BJ (cell line): ENCODE measurements at regions not wholly inside any gene's neighbourhood (a gene's known extent, or its start where the extent isn't known, plus 50 kb on each side); places are given as distances from the start of the nearest gene placed in this dataset.

Experiments
- CTCF ChIA-PET: fragments of 350-600 bp; formaldehyde crosslinking; extraction: SDS; loops from one replicate; lab custom pipeline; 2021; ENCODE audit warnings: antibody characterized with exemption, inconsistent platforms; lab: Yijun Ruan, JAX
- POLR2A ChIA-PET: fragments of 300-600 bp; sonication (Branson Sonifier 250); formaldehyde crosslinking; extraction: SDS; loops from one replicate; lab custom pipeline; 2021; ENCODE audit warnings: antibody characterized with exemption; lab: Charles Lee
- DNase-seq: peaks from one replicate; pipeline ENCODE4 v3.0.0-alpha.2; 2011; ENCODE audit warnings: low read depth
- H3K27me3 ChIP-seq: 2 replicates; pipeline ENCODE4 v1.6.0; 2011; ENCODE audit warnings: low read length; ENCODE audit not compliant: control insufficient read depth, insufficient read depth
- H3K36me3 ChIP-seq: 2 replicates; pipeline ENCODE4 v1.5.1; 2011; ENCODE audit warnings: low read length; ENCODE audit not compliant: control insufficient read depth, insufficient read depth
- H3K4me3 ChIP-seq: 2 replicates; pipeline ENCODE4 v1.5.1; 2011; ENCODE audit warnings: low read depth, mild to moderate bottlenecking, control low read depth, low read length
- CTCF ChIP-seq: IDR thresholded peaks from 2 replicates; pipeline ENCODE4 v1.5.1; 2011; ENCODE audit warnings: low read depth, mild to moderate bottlenecking, control low read depth, inconsistent platforms, low read length, moderate library complexity; ENCODE audit not compliant: insufficient read depth

GRCh38 chr6:27095914-27096313 is 151.6 kb upstream of the PRSS16 start:
- ChIA-PET CTCF (no interaction called here), POLR2A (no interaction called here)
- DNase-seq = no peak
- Histone ChIP-seq H3K4me3 (no peak overlapping the region), H3K36me3 (no peaks in the 10 kb centered on the region), H3K27me3 (no peaks in the 10 kb centered on the region)
- no peak for TF ChIP-seq CTCF

- Histone ChIP-seq H3K27me3 (no peaks in the 10 kb centered on the region), H3K4me3 (peak overlapping the region; percentile 56), H3K36me3 (no peaks in the 10 kb centered on the region)
- POLR2A ChIA-PET = interaction anchor here (0.6 kb wide), 1 partner anchor 30 kb away, joined by 3 read pairs; no protein-coding TSS in a partner anchor
- no peak for DNase-seq
- TF ChIP-seq CTCF = no peak
- CTCF ChIA-PET = no interaction called here
Observed at GRCh38 chr6:27096834-27097511, 150.5 kb upstream of the PRSS16 start.

GRCh38 chr6:27098956-27099355 is 148.5 kb upstream of the PRSS16 start:
- ChIA-PET POLR2A (no interaction called here), CTCF (interaction anchor here (0.8 kb wide), 1 partner anchor 20 kb away, joined by 3 read pairs; no protein-coding TSS in a partner anchor)
- H3K4me3 ChIP-seq = no peak overlapping the region
- no peaks in the 10 kb centered on the region for H3K27me3 ChIP-seq
- H3K36me3 ChIP-seq = no peaks in the 10 kb centered on the region
- no peak for DNase-seq
- no peak for TF ChIP-seq CTCF

- TF ChIP-seq CTCF = no peak
- ChIA-PET POLR2A (no interaction called here), CTCF (no interaction called here)
- Histone ChIP-seq H3K36me3 (no peaks in the 10 kb centered on the region), H3K4me3 (no peak overlapping the region), H3K27me3 (no peaks in the 10 kb centered on the region)
- no peak for DNase-seq
Observed at GRCh38 chr6:27100921-27101320, 146.6 kb upstream of the PRSS16 start.

GRCh38 chr6:27101824-27102223 is 145.7 kb upstream of the PRSS16 start:
- CTCF ChIA-PET = interaction anchor here (0.5 to 0.7 kb wide), 3 partner anchors 13 to 1223 kb away, joined by 3 to 5 read pairs (median 4); no protein-coding TSS in a partner anchor
- no peak overlapping the region for H3K4me3 ChIP-seq
- POLR2A ChIA-PET = interaction anchor here (0.7 kb wide), 1 partner anchor 31 kb away, joined by 3 read pairs; a partner anchor contains a TSS
- TF ChIP-seq CTCF = no peak
- H3K36me3 ChIP-seq = no peaks in the 10 kb centered on the region
- DNase-seq = no peak
- no peaks in the 10 kb centered on the region for H3K27me3 ChIP-seq
